ENCODE measurements at regions not wholly inside any gene's neighbourhood (a gene's known extent, or its start where the extent isn't known, plus 50 kb on each side); places are given as distances from the start of the nearest gene placed in this dataset.
"Not testable (repeated sequence)": the region's sequence is repeated elsewhere in the genome, so short reads cannot be mapped to it uniquely, and the experiment has no call there.

GRCh38 chr7:56199639-56200038, 83.4 kb upstream of the NUPR2 start:
- Histone ChIP-seq H3K4me1 (ENCODE audit: low read length) (no peaks in the 10 kb centered on the region), H4K20me1 (ENCODE audit: insufficient read depth, low read length) (no peaks in the 10 kb centered on the region), H3K9ac (ENCODE audit: low read length) (no peak overlapping the region), H2AFZ (ENCODE audit: low read length) (no peak overlapping the region), H3K9me2 (replicated peaks; ENCODE audit: insufficient read depth, low read length) (no peaks in the 10 kb centered on the region), H3K27me3 (replicated peaks; ENCODE audit: insufficient read depth, low read length) (no peaks in the 10 kb centered on the region), H3F3A (ENCODE audit: insufficient read depth, low read length) (no peaks in the 10 kb centered on the region), H3K27ac (ENCODE audit: low read length) (no peak overlapping the region), H3K79me2 (ENCODE audit: low read length) (no peaks in the 10 kb centered on the region), H3K36me3 (replicated peaks; ENCODE audit: insufficient read depth, low read length) (no peaks in the 10 kb centered on the region), H3K4me3 (ENCODE audit: low read length) (no peak overlapping the region), H3K4me2 (ENCODE audit: low read depth, low read length) (no peak overlapping the region), H3K9me3 (replicated peaks; ENCODE audit: insufficient read depth, low read length) (no peaks in the 10 kb centered on the region)
- no peak for TF ChIP-seq CTCF (IDR thresholded peaks at IDR 0.05; ENCODE audit: low read length)
- TF ChIP-seq EZH2phosphoT487 (IDR thresholded peaks at IDR 0.05; ENCODE audit: low read length), result no peak
- no peak for TF ChIP-seq EZH2 (optimal IDR thresholded peaks at IDR 0.05; ENCODE audit: low read depth, low read length)
- no peak for DNase-seq

- H3K9ac ChIP-seq (ENCODE audit: low read length); H3K9me2 ChIP-seq (replicated peaks; ENCODE audit: insufficient read depth, low read length); H4K20me1 ChIP-seq (ENCODE audit: insufficient read depth, low read length); H3K4me3 ChIP-seq (ENCODE audit: low read length); H2AFZ ChIP-seq (ENCODE audit: low read length); H3F3A ChIP-seq (ENCODE audit: insufficient read depth, low read length); H3K27me3 ChIP-seq (replicated peaks; ENCODE audit: insufficient read depth, low read length); H3K27ac ChIP-seq (ENCODE audit: low read length); H3K36me3 ChIP-seq (replicated peaks; ENCODE audit: insufficient read depth, low read length); H3K4me1 ChIP-seq (ENCODE audit: low read length); H3K9me3 ChIP-seq (replicated peaks; ENCODE audit: insufficient read depth, low read length); DNase-seq; H3K79me2 ChIP-seq (ENCODE audit: low read length); H3K4me2 ChIP-seq (ENCODE audit: low read depth, low read length): not testable (repeated sequence)
Measured at GRCh38 chr7:56196195-56196594, 80.0 kb upstream of the NUPR2 start.

GRCh38 chr7:56188823-56189346, 72.7 kb upstream of the NUPR2 start:
- Histone ChIP-seq H3F3A (ENCODE audit: insufficient read depth, low read length) (no peaks in the 10 kb centered on the region), H3K4me3 (ENCODE audit: low read length) (no peak overlapping the region), H3K4me1 (ENCODE audit: low read length) (no peaks in the 10 kb centered on the region), H3K9me2 (replicated peaks; ENCODE audit: insufficient read depth, low read length) (no peaks in the 10 kb centered on the region), H3K9ac (ENCODE audit: low read length) (no peak overlapping the region), H3K36me3 (replicated peaks; ENCODE audit: insufficient read depth, low read length) (no peaks in the 10 kb centered on the region), H3K27ac (ENCODE audit: low read length) (no peak overlapping the region), H3K4me2 (ENCODE audit: low read depth, low read length) (no peak overlapping the region), H3K27me3 (replicated peaks; ENCODE audit: insufficient read depth, low read length) (no peaks in the 10 kb centered on the region), H2AFZ (ENCODE audit: low read length) (no peak overlapping the region), H4K20me1 (ENCODE audit: insufficient read depth, low read length) (no peaks in the 10 kb centered on the region), H3K9me3 (replicated peaks; ENCODE audit: insufficient read depth, low read length) (no peaks in the 10 kb centered on the region), H3K79me2 (ENCODE audit: low read length) (no peaks in the 10 kb centered on the region)
- DNase-seq, result no peak
- TF ChIP-seq CTCF (IDR thresholded peaks at IDR 0.05; ENCODE audit: low read length) (no peak), EZH2phosphoT487 (IDR thresholded peaks at IDR 0.05; ENCODE audit: low read length) (no peak), EZH2 (optimal IDR thresholded peaks at IDR 0.05; ENCODE audit: low read depth, low read length) (no peak)

GRCh38 chr7:56188376-56188775, 72.2 kb upstream of the NUPR2 start:
- TF ChIP-seq CTCF (IDR thresholded peaks at IDR 0.05; ENCODE audit: low read length), result no peak
- TF ChIP-seq EZH2 (optimal IDR thresholded peaks at IDR 0.05; ENCODE audit: low read depth, low read length), result no peak

More at GRCh38 chr7:56188376-56188775, 72.2 kb upstream of the NUPR2 start:
- H3K9me3 ChIP-seq (replicated peaks; ENCODE audit: insufficient read depth, low read length), result no peaks in the 10 kb centered on the region
- no peaks in the 10 kb centered on the region for H3K9me2 ChIP-seq (replicated peaks; ENCODE audit: insufficient read depth, low read length)
- no peaks in the 10 kb centered on the region for H3K79me2 ChIP-seq (ENCODE audit: low read length)
- H3K9ac ChIP-seq (ENCODE audit: low read length), result no peak overlapping the region
- no peak overlapping the region for H2AFZ ChIP-seq (ENCODE audit: low read length)
- H3K4me3 ChIP-seq (ENCODE audit: low read length), result no peak overlapping the region
- H3K27ac ChIP-seq (ENCODE audit: low read length), result no peak overlapping the region
- no peaks in the 10 kb centered on the region for H3K27me3 ChIP-seq (replicated peaks; ENCODE audit: insufficient read depth, low read length)
- no peaks in the 10 kb centered on the region for H3K36me3 ChIP-seq (replicated peaks; ENCODE audit: insufficient read depth, low read length)
- H3K4me1 ChIP-seq (ENCODE audit: low read length), result no peaks in the 10 kb centered on the region
- DNase-seq, result no peak
- no peaks in the 10 kb centered on the region for H3F3A ChIP-seq (ENCODE audit: insufficient read depth, low read length)
- H3K4me2 ChIP-seq (ENCODE audit: low read depth, low read length), result no peak overlapping the region
- H4K20me1 ChIP-seq (ENCODE audit: insufficient read depth, low read length), result no peaks in the 10 kb centered on the region

All from MM.1S (cell line).